Mesothelial cell of epicardium (in vitro differentiated cells): ENCODE measurements at regions not wholly inside any gene's neighbourhood (a gene's known extent, or its start where the extent isn't known, plus 50 kb on each side); places are given as distances from the start of the nearest gene placed in this dataset.
"Not testable (repeated sequence)": the region's sequence is repeated elsewhere in the genome, so short reads cannot be mapped to it uniquely, and the experiment has no call there.

ENCODE experiments used
- DNase-seq, 2 experiments: peaks; one replicate each; pipeline ENCODE4 v3.0.0; 2021; ENCODE audit warnings: low spot score in 2 of 2; ENCODE audit not compliant: unreplicated experiment in 2 of 2
- H3K27ac Mint-ChIP-seq: 2 replicates; pipeline ENCODE4 v1.8.0; 2021; ENCODE audit warnings: mixed read lengths
- H3K27me3 Mint-ChIP-seq: 2 replicates; pipeline ENCODE4 v1.8.0; 2021; ENCODE audit warnings: low read depth, mixed read lengths
- H3K36me3 Mint-ChIP-seq: 2 replicates; pipeline ENCODE4 v1.8.0; 2021; ENCODE audit warnings: mixed read lengths
- H3K4me1 Mint-ChIP-seq: 2 replicates; pipeline ENCODE4 v1.8.0; 2021; ENCODE audit warnings: mixed read lengths
- H3K4me3 Mint-ChIP-seq: 2 replicates; pipeline ENCODE4 v1.8.0; 2021; ENCODE audit warnings: mild to moderate bottlenecking, moderate library complexity, mixed read lengths
- H3K9me3 Mint-ChIP-seq: 2 replicates; pipeline ENCODE4 v1.8.0; 2021; ENCODE audit warnings: mixed read lengths
- CTCF ChIP-seq: fragments of 200-600 bp; sonication (generic); IDR thresholded peaks from one replicate; pipeline ENCODE4 v1.5.0; 2021; ENCODE audit warnings: antibody characterized with exemption; ENCODE audit not compliant: unreplicated experiment

GRCh38 chr3:135582800-135583199, 382.7 kb upstream of the PPP2R3A start:
- no peak for DNase-seq
- no peak for TF ChIP-seq CTCF
- Mint-ChIP-seq H3K27ac (no peak overlapping the region), H3K36me3 (no peaks in the 10 kb centered on the region), H3K4me1 (no peaks in the 10 kb centered on the region), H3K4me3 (no peak overlapping the region), H3K27me3 (no peaks in the 10 kb centered on the region), H3K9me3 (peaks cover 8% of the 10 kb centered on the region)

- peaks cover 17% of the 10 kb centered on the region for H3K9me3 Mint-ChIP-seq
- H3K27ac Mint-ChIP-seq: no peak overlapping the region
- no peak for DNase-seq
Observed at GRCh38 chr3:135596563-135596962, 369.0 kb upstream of the PPP2R3A start.

GRCh38 chr3:135597855-135598254, 367.7 kb upstream of the PPP2R3A start:
- DNase-seq: no peak
- Mint-ChIP-seq H3K27me3 (peaks cover 2% of the 10 kb centered on the region), H3K27ac (no peak overlapping the region), H3K4me1 (no peaks in the 10 kb centered on the region), H3K4me3 (no peak overlapping the region), H3K36me3 (no peaks in the 10 kb centered on the region), H3K9me3 (peaks cover 4% of the 10 kb centered on the region)
- TF ChIP-seq CTCF: no peak

More at GRCh38 chr3:135596563-135596962, 369.0 kb upstream of the PPP2R3A start:
- H3K27me3 Mint-ChIP-seq: peaks cover 2% of the 10 kb centered on the region
- H3K4me1 Mint-ChIP-seq: no peaks in the 10 kb centered on the region
- no peaks in the 10 kb centered on the region for H3K36me3 Mint-ChIP-seq
- H3K4me3 Mint-ChIP-seq: no peak overlapping the region
- no peak for TF ChIP-seq CTCF

GRCh38 chr3:135598597-135598996, 366.9 kb upstream of the PPP2R3A start:
- Mint-ChIP-seq H3K9me3 (peaks cover under 1% of the 10 kb centered on the region), H3K4me3 (no peak overlapping the region), H3K36me3 (no peaks in the 10 kb centered on the region), H3K27ac (no peak overlapping the region), H3K27me3 (peaks cover 2% of the 10 kb centered on the region), H3K4me1 (no peaks in the 10 kb centered on the region)
- no peak for TF ChIP-seq CTCF
- DNase-seq: no peak

GRCh38 chr3:135604512-135604911, 361.0 kb upstream of the PPP2R3A start:
- not testable (repeated sequence) for DNase-seq, H3K27me3 Mint-ChIP-seq, H3K27ac Mint-ChIP-seq, H3K4me3 Mint-ChIP-seq, H3K4me1 Mint-ChIP-seq, H3K36me3 Mint-ChIP-seq
- H3K9me3 Mint-ChIP-seq: peaks cover 15% of the 10 kb centered on the region

- Mint-ChIP-seq H3K36me3 (no peaks in the 10 kb centered on the region), H3K27me3 (no peaks in the 10 kb centered on the region), H3K9me3 (no peaks in the 10 kb centered on the region), H3K27ac (no peak overlapping the region), H3K4me1 (no peaks in the 10 kb centered on the region), H3K4me3 (no peak overlapping the region)
- no peak for TF ChIP-seq CTCF
- no peak for DNase-seq
Observed at GRCh38 chr3:135618123-135618522, 347.4 kb upstream of the PPP2R3A start.
